Central memory CD8-positive, alpha-beta T cell (primary cell): ENCODE measurements at regions not wholly inside any gene's neighbourhood (a gene's known extent, or its start where the extent isn't known, plus 50 kb on each side); places are given as distances from the start of the nearest gene placed in this dataset.
"Not testable (repeated sequence)": the region's sequence is repeated elsewhere in the genome, so short reads cannot be mapped to it uniquely, and the experiment has no call there.

Source experiments
- ATAC-seq: fragments of 150-1000 bp; cut with Tn5 transposase; replicated peaks from 2 replicates; pipeline ENCODE4 v1.10.0; 2022; ENCODE audit warnings: mild to moderate bottlenecking, moderate FRiP score, moderate number of reproducible peaks; ENCODE audit not compliant: poor library complexity, severe bottlenecking; ENCODE audit errors: extremely low read depth
- DNase-seq, 2 donors: peaks; one replicate each; pipeline ENCODE4 v3.0.0; 2021; ENCODE audit warnings: low spot score in 2 of 2
- H3K27ac Mint-ChIP-seq: one replicate; pipeline ENCODE4 v1.8.0; 2022; ENCODE audit warnings: low read depth, mild to moderate bottlenecking, moderate library complexity, mixed read lengths
- H3K27me3 Mint-ChIP-seq: one replicate; pipeline ENCODE4 v1.8.0; 2022; ENCODE audit warnings: mixed read lengths
- H3K36me3 Mint-ChIP-seq: one replicate; pipeline ENCODE4 v1.8.0; 2022; ENCODE audit warnings: mild to moderate bottlenecking, moderate library complexity, mixed read lengths; ENCODE audit not compliant: insufficient read depth
- H3K4me1 Mint-ChIP-seq: one replicate; pipeline ENCODE4 v1.8.0; 2022; ENCODE audit warnings: mixed read lengths
- H3K4me3 Mint-ChIP-seq: one replicate; pipeline ENCODE4 v1.8.0; 2022; ENCODE audit warnings: mild to moderate bottlenecking, moderate library complexity, mixed read lengths
- H3K9me3 Mint-ChIP-seq: one replicate; pipeline ENCODE4 v1.8.0; 2022; ENCODE audit warnings: mixed read lengths

GRCh38 chr21:28836588-28836987 is 156.1 kb downstream of the LTN1 start:
- Mint-ChIP-seq H3K4me1 (peaks cover 74% of the 10 kb centered on the region), H3K36me3 (peaks cover 13% of the 10 kb centered on the region), H3K4me3 (peak overlapping the region; percentile 83), H3K27ac (peak overlapping the region; percentile 89)
- H3K9me3 Mint-ChIP-seq, H3K27me3 Mint-ChIP-seq, DNase-seq: not testable (repeated sequence)
- ATAC-seq, result peak; percentile 52

- Mint-ChIP-seq H3K36me3 (peaks cover 19% of the 10 kb centered on the region), H3K27me3 (no peaks in the 10 kb centered on the region), H3K9me3 (peaks cover 5% of the 10 kb centered on the region), H3K27ac (peak overlapping the region; percentile 89), H3K4me1 (peaks cover 92% of the 10 kb centered on the region), H3K4me3 (peak overlapping the region; percentile 83)
- ATAC-seq (no peak), DNase-seq (no peak)
These were observed 158.1 kb downstream of the LTN1 start for GRCh38 chr21:28834335-28835238.

- Mint-ChIP-seq H3K4me3 (peak overlapping the region; percentile 83), H3K9me3 (peaks cover 5% of the 10 kb centered on the region), H3K27ac (peak overlapping the region; percentile 89), H3K27me3 (no peaks in the 10 kb centered on the region), H3K4me1 (peaks cover 92% of the 10 kb centered on the region), H3K36me3 (peaks cover 19% of the 10 kb centered on the region)
- DNase-seq (no peak), ATAC-seq (no peak)
These were observed 159.1 kb downstream of the LTN1 start for GRCh38 chr21:28833609-28834008.

GRCh38 chr21:28833182-28833581 is 159.5 kb downstream of the LTN1 start:
- Mint-ChIP-seq H3K4me1 (peaks cover 90% of the 10 kb centered on the region), H3K27me3 (no peaks in the 10 kb centered on the region), H3K9me3 (peaks cover 5% of the 10 kb centered on the region), H3K27ac (peak overlapping the region; percentile 17), H3K4me3 (peak overlapping the region; percentile 54), H3K36me3 (peaks cover 20% of the 10 kb centered on the region)
- no peak for DNase-seq
- ATAC-seq, result no peak

GRCh38 chr21:28832715-28833061 is 160.0 kb downstream of the LTN1 start:
- ATAC-seq, result no peak
- Mint-ChIP-seq H3K4me3 (peak overlapping the region; percentile 54), H3K27ac (peak overlapping the region; percentile 17), H3K9me3 (peaks cover 5% of the 10 kb centered on the region), H3K36me3 (peaks cover 21% of the 10 kb centered on the region), H3K4me1 (peaks cover 90% of the 10 kb centered on the region), H3K27me3 (no peaks in the 10 kb centered on the region)
- no peak for DNase-seq

- ATAC-seq, result peak; percentile 91
- Mint-ChIP-seq H3K4me3 (peak overlapping the region; percentile 54), H3K36me3 (peaks cover 21% of the 10 kb centered on the region), H3K27me3 (no peaks in the 10 kb centered on the region), H3K27ac (peak overlapping the region; percentile 17), H3K9me3 (peaks cover 5% of the 10 kb centered on the region), H3K4me1 (peaks cover 90% of the 10 kb centered on the region)
- peak in 1 of 2 donors; percentile 14 for DNase-seq
These were observed 160.5 kb downstream of the LTN1 start for GRCh38 chr21:28832013-28832714.

GRCh38 chr21:28828981-28829380 is 163.7 kb downstream of the LTN1 start:
- Mint-ChIP-seq H3K9me3 (peaks cover 5% of the 10 kb centered on the region), H3K27ac (no peak overlapping the region), H3K4me3 (no peak overlapping the region), H3K4me1 (peaks cover 91% of the 10 kb centered on the region), H3K27me3 (no peaks in the 10 kb centered on the region), H3K36me3 (peaks cover 18% of the 10 kb centered on the region)
- ATAC-seq, result no peak
- DNase-seq, result no peak

- Mint-ChIP-seq H3K27me3 (no peaks in the 10 kb centered on the region), H3K36me3 (peaks cover 18% of the 10 kb centered on the region), H3K9me3 (peaks cover 5% of the 10 kb centered on the region), H3K27ac (no peak overlapping the region), H3K4me1 (peaks cover 81% of the 10 kb centered on the region), H3K4me3 (no peak overlapping the region)
- no peak for DNase-seq
- no peak for ATAC-seq
These were observed 164.7 kb downstream of the LTN1 start for GRCh38 chr21:28828021-28828420.

GRCh38 chr21:28827422-28827821 is 165.3 kb downstream of the LTN1 start:
- no peak overlapping the region for H3K27ac Mint-ChIP-seq

GRCh38 chr21:28826569-28826968 is 166.1 kb downstream of the LTN1 start:
- H3K27me3 Mint-ChIP-seq, result no peaks in the 10 kb centered on the region
- H3K4me3 Mint-ChIP-seq, result no peak overlapping the region
- ATAC-seq (no peak), DNase-seq (no peak)
- H3K9me3 Mint-ChIP-seq, result peaks cover 5% of the 10 kb centered on the region
- no peak overlapping the region for H3K27ac Mint-ChIP-seq
- H3K36me3 Mint-ChIP-seq, result peaks cover 11% of the 10 kb centered on the region
- H3K4me1 Mint-ChIP-seq, result peaks cover 69% of the 10 kb centered on the region

More at GRCh38 chr21:28827422-28827821, 165.3 kb downstream of the LTN1 start:
- no peak for DNase-seq
- Mint-ChIP-seq H3K4me3 (no peak overlapping the region), H3K9me3 (peaks cover 5% of the 10 kb centered on the region), H3K36me3 (peaks cover 15% of the 10 kb centered on the region), H3K4me1 (peaks cover 75% of the 10 kb centered on the region), H3K27me3 (no peaks in the 10 kb centered on the region)
- no peak for ATAC-seq

GRCh38 chr21:28826021-28826420 is 166.7 kb downstream of the LTN1 start:
- Mint-ChIP-seq H3K36me3 (peaks cover 13% of the 10 kb centered on the region), H3K27ac (no peak overlapping the region), H3K4me1 (peaks cover 64% of the 10 kb centered on the region), H3K27me3 (no peaks in the 10 kb centered on the region), H3K4me3 (no peak overlapping the region), H3K9me3 (peaks cover 5% of the 10 kb centered on the region)
- no peak for DNase-seq
- no peak for ATAC-seq

- Mint-ChIP-seq H3K4me1 (peaks cover 42% of the 10 kb centered on the region), H3K27me3 (no peaks in the 10 kb centered on the region), H3K4me3 (no peak overlapping the region), H3K36me3 (peaks cover 16% of the 10 kb centered on the region), H3K27ac (no peak overlapping the region), H3K9me3 (no peaks in the 10 kb centered on the region)
- DNase-seq, result no peak
- ATAC-seq, result no peak
These were observed 169.2 kb downstream of the LTN1 start for GRCh38 chr21:28823429-28823828.
